ENCODE measurements at regions not wholly inside any gene's neighbourhood (a gene's known extent, or its start where the extent isn't known, plus 50 kb on each side); places are given as distances from the start of the nearest gene placed in this dataset.

GRCh38 chr14:82886670-82887069, 1353.0 kb upstream of the SEL1L start:
- TF ChIP-seq CTCF (IDR thresholded peaks at IDR 0.05), result no peak
- no peak for TF ChIP-seq POLR2A (IDR thresholded peaks at IDR 0.05)
